SK-MEL-5 (cell line): ENCODE measurements at regions not wholly inside any gene's neighbourhood (a gene's known extent, or its start where the extent isn't known, plus 50 kb on each side); places are given as distances from the start of the nearest gene placed in this dataset.
"Not testable (repeated sequence)": the region's sequence is repeated elsewhere in the genome, so short reads cannot be mapped to it uniquely, and the experiment has no call there.

Source experiments
- DNase-seq: peaks from one replicate; pipeline ENCODE4 v3.0.0-alpha.2; 2016; ENCODE audit warnings: low read depth, low spot score
- in situ Hi-C: cut with HindIII; loops from 2 replicates; pipeline ENCODE4 v1.10.0; 2016; ENCODE audit warnings: low sequenced_read_pairs, high pct_unique_total_duplicates, low pct_unique_long_range_greater_than_20kb

DNA sequence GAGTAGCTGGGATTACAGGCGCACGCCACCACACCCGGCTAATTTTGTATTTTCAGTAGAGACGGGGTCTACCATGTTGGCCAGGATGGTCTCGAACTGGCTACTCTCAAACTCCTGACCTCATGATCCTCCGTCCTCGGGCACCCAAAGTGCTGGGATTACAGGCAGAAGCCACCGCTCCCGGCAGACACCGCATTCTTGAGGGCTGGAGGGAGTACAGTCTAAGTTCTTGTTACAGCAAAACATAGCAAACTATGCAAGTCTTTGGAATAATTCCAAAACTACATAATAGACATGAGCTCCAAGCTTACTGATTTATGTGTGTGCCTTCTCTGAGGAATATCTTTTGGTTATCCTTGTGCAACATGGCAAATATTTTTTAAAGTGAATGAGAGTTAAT is 299.1 kb upstream of the ZNF658 start:
- DNase-seq, in situ Hi-C loops: not testable (repeated sequence)

DNA sequence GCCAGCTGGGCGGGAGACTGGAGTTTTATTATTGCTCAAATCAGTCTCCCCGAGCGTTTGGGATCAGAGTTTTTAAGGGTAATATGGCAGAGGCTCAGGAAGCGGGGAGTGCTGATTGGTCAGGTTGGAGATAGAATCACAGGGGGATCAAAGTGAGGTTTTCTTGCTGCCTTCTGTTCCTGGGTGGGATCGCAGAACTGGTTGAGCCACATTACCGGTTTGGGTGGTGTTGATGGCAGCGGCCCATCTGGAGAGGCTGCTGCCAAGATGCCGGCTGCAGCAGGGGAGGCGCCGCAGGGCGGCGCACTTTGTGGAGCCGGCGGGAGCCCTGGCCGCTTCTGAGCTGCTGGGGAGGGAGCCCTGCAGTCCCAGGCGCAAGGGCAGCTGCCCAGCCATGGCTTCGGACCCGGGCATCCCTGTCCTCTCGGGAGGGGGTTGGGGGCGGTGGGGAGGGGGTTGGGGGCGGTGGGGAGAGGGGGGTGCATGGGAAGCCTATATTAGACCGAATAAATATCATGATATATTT is 268.9 kb upstream of the ZNF658 start:
- DNase-seq, in situ Hi-C loops: not testable (repeated sequence)

DNA sequence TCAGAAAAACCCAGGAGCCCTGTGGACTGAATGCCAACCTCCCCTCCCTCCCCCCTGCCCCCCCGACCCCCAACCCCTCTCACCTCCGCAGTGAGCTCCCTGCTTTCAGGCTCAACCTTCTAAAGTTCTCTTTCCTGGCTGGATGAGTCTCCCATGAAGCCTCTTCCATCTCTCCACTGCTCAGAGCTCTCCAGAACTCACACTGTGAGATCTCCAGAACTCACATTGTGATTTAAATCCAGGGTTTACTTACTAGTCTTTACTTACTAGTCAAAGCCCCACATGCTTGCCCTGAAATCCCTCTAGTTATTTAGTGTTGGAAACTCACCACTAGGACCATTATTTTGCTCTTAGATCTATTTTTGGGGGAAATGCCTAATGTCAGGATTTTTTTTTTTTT is 252.8 kb upstream of the ZNF658 start:
- DNase-seq, in situ Hi-C loops: not testable (repeated sequence)

DNA sequence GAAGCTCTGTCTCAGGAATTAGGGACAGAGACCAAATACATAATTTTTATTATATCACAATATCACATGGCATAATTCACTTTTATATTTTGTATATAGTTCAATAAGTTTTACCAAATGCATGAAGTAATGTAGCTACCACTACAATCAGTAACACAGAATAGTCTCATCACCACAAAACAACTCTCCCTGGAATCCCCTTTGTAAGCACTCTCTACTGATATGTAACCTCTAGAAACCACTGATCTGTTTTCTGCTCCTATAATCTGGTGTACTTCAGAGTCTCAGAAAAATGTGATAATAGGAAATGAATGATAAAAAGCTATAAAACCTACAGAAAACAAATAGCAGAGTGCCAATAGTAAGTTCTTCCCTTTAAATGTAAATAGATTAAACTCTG is 210.3 kb upstream of the ZNF658 start:
- in situ Hi-C loops, DNase-seq: not testable (repeated sequence)

DNA sequence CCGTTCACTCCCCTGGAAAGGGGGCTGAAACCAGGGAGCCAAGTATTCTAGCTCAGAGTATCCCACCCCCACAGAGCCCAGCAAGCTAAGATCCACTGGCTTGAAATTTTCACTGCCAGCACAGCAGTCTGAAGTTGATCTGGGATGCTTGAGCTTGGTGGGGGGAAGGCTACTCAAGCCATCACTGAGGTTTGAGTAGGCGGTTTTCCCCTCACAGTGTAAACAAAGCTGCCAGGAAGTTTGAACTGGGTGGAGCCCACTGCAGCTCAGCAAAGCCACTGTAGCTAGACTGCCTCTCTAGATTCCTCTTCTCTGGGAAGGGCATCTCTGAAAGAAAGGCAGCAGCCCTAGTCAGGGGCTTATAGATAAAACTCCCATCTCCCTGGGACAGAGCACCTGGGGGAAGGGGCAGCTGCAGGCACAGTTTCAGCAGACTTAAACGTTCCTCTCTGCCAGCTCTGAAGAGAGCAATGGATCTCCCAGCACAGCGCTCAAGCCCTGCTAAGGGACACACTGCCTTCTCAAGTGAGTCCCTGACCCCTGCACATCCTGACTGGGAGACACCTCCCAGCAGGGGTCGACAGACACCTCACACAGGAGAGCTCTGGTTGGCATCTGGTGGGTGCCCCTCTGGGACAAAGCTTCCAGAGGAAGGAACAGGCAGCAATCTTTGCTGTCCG is 204.8 kb upstream of the ZNF658 start:
- DNase-seq, in situ Hi-C loops: not testable (repeated sequence)

DNA sequence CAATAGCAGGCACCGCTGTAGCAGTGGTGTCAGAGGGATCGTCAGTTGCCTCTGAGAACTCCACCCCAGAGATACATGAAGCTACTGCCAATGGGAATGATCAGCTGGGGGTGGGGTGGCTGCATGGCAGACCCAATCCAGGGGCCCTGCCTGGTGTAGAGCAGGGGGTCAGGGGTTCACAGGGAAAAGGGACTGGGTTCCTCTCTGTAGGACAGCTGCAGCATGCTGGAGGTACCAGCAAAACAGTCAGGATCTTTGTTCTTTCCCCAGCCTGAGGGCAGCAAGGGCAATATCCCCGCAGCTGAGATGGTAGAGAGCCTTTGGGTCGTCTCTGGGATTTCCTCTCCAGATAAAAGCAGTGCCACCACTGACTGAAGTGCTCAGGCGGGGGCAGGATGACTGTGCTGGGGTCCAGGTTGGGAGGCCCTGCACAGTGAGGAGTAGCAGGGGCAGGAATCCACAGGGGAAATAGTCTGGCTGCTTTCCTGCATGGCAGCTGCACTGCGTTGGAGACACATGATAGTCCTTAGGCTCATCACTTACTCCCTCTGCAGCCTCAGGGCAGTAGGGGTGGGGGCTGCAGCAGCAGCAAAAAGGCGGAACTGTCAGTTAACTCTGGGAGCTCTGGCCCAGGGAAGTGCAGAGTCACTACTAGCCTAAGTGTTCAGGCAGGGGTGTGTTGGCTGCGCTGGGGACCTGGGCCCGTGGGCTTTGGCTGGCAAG is 203.0 kb upstream of the ZNF658 start:
- DNase-seq, in situ Hi-C loops: not testable (repeated sequence)

DNA sequence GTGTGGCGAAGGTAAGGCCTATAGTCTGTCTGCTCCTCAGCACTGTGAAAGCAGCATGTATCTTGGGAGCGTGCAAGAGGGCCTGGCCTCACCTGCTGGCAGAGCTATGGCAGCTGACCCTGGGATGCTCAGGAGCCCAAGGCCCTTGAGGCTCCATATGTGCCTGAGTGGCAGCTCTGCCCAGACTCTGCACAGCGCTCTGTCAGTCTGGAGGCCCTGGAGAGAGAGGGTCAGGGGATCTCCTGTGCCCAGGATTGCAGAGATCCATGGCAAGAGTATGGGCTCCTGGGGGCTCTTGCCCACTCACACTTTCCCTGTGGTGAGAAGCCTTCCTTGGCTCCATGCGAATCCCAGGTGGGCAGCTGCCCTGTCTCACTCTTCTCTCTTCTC is 202.5 kb upstream of the ZNF658 start:
- DNase-seq, in situ Hi-C loops: not testable (repeated sequence)

DNA sequence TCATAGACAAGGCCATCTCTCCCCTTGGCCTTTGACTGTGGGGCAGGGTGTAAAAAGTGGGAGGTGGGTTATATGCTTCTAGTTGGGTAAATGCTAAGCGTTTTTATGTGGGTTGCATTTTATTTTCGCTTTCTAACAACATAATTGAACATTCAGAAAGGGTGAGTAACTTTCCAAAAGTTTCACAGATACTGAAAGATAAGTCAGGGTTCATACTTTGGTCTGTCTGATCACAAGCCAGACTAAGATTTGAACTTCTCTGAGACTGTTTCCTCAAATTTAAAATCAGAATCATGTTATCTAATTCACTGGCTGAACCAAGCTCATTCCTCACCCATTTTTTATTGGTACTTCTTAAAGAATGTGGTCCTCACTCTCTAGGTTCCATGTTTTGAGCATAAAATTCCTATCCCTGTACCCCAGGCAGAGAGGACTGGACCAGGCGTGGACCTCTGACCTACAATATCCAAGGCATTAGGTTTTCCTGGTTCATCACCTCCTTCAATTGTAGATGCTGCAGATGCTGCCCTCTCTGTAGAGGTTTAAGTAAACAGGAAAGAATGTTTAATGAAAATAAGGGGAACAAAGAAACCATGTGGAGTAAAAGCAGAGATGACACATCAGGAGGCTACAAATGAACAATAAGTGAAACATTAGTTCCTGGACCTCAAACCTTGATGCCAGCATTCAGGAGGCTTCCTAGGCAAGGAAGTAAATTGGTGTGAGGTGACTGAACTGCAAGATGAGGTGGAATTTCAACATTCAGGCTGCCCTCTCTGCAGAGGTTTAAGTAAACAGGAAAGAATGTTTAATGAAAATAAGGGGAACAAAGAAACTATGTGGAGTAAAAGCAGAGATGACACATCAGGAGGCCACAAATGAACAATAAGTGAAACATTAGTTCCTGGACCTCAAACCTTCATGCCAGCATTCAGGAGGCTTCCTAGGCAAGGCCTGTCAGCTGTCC is 198.8 kb upstream of the ZNF658 start:
- DNase-seq, in situ Hi-C loops: not testable (repeated sequence)

DNA sequence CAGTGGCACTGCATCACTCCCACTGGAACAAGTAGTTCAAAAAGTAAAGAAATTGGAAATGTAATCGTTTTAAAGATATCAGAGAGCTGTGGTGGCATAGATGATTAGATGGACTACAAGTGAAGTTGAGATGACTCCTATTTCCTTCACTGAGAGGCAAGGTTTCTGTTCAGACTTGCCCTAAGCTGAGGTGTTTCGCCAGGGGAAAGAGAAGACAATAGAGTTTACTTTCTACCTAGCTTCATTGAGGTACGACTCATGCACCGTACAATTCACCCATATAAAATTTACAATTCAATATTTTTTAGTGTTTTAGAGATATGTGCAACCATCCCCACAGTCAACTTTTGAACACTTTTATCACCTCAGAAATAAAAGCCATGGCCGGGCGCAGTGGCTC is 189.0 kb upstream of the ZNF658 start:
- in situ Hi-C loops, DNase-seq: not testable (repeated sequence)

DNA sequence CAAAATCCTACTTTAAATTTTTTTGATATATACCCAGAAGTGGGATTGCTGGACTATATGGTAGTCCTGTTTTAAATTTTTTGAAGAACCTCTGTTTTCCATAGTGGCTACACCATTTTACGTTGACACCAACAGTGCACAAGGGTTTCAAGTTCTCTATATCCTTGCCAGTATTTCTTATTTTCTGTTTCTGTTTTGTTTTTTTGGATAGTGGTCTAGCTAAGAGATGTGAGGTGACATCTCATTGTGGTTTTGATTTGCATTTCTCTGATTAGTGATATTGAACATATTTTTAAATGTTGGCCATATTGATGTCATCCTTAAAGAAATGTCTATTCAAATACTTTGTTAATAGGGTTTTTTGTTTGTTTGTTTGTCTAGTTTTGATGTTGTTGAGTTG is 187.7 kb upstream of the ZNF658 start:
- in situ Hi-C loops, DNase-seq: not testable (repeated sequence)

DNA sequence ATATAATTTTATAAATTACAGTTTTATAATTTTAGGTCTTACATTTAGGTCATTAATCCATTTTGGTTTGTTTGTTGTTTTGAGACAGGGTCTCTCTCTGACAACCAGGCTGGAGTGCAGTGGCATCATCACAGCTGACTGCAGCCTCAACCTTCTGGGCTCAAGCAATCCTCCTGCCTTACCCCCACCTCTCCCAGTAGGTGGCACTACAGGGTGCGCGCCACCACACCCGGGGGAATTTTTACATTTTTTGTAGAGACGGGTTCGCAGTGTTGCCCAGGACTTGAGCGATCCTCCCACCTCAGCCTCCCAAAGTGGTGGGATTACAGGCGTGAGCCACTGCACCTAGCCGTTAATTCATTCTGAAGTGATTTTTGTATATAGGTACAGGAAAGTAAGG is 187.0 kb upstream of the ZNF658 start:
- DNase-seq, in situ Hi-C loops: not testable (repeated sequence)

DNA sequence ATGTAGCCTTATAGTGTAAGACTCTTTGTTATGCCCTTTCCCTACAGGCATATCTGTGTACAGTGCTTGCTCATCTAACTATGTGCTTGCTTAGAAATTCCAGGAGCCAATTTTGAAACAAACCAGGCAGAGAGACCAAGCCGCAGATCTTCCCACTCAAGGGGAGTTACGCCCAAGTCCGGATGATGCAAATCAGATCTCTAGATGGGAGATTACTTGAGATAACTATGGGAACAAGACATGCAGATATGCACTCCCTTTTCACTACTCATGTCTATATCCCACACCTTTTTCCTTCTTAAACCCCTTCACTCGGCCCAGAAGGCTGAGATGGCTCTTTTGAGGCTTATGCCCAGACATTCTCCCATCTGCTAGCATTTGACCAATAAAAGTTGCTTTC is 179.7 kb upstream of the ZNF658 start:
- in situ Hi-C loops, DNase-seq: not testable (repeated sequence)

DNA sequence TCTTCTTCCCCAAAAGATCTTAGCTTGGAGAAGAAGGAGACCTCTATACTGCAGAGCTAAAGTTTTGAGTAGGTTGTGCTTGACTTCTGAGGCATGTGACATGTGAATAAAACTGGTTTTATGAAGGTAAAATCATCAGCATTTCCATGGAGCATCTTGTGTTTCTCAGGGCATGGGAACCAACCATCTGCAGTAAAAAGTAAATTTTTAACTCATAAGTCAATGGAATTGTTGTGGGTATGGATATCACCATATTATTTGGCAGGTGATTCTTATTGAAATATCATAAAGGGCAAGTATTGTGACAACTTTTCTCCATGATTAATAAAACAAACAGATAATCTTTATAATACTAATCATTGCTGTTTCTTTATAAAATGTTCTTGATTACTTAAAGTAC is 173.0 kb upstream of the ZNF658 start:
- DNase-seq, in situ Hi-C loops: not testable (repeated sequence)

DNA sequence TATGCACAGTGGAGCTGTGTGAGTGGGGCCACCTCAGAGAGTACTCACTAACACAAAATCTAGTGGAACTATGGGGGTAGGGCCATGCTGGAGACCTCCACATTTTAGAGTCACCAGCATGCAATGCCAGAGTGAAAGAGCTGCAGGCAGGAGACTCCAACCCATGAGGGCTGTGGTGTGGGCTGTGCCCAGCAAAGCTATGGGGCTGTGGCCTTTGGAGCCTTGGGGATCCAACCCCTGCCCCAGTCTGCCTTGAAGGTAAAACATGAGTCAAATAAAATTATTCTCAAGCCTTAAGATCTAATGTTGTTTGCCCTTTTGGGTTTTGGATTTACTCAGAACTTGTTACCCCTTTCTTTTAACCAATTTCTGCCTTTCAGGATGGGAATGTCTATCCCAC is 163.8 kb upstream of the ZNF658 start:
- in situ Hi-C loops, DNase-seq: not testable (repeated sequence)

DNA sequence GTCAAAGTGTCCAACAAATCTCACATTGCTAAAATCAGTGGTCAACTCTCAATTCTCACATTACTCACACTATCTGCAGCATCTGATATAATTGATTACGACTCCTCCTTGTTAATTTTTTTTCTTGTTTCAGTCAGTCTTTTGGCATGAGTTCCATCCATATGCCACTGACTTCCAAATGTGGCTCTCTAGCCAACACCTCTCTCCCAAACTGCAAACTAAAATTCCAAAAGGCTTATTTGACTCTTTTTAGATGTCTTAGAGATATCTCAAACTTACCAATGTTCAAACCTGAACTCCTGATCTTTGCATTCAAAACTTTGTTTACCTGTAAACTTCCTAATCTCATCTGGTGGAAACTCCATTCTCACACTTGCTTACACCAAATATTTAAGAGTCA is 162.1 kb upstream of the ZNF658 start:
- DNase-seq, in situ Hi-C loops: not testable (repeated sequence)

DNA sequence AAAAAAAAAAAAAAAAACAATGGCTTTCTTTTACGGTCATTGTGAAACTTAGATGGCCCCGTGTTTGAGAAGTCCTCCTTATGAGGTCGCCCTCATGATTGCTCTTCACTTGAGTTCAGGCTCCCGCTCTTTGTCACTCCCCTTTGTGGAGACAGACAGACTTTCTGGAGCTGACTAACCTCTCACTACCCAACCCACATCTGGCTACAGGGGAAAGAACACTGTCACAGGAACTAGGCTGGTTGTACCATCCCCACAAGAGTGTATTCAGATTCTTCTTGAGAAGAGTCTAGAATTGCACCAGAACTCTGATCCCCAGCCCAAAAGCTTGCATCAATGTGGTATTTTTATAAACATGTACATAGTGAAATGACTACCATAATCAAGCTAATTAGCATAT is 160.4 kb upstream of the ZNF658 start:
- DNase-seq, in situ Hi-C loops: not testable (repeated sequence)

DNA sequence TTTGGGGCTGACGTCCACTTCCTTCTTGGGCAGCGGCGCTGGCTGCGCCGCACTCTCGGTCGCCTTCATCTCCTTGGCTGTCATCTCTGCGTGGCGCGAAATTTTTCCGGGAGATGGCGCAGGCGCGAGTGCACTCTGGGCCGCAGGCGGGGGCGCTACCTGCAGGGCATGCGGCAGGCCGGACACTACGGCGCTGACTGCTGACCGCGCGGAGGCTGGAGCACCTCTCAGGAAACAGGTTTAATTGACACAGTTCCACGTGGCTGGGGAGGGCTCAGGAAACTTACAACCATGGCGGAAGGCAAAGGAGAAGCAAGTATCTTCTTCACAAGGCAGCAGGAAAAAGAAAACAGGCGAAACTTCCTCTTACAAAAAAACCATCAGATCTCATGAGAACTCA is 154.7 kb upstream of the ZNF658 start:
- DNase-seq, in situ Hi-C loops: not testable (repeated sequence)
